Mammary epithelial cell (primary cell): ENCODE measurements at regions not wholly inside any gene's neighbourhood (a gene's known extent, or its start where the extent isn't known, plus 50 kb on each side); places are given as distances from the start of the nearest gene placed in this dataset.

Experiments
- EZH2 ChIP-seq: IDR thresholded peaks from 2 replicates; pipeline ENCODE4 v1.6.1; 2012; ENCODE audit warnings: low read length, inconsistent platforms, borderline replicate concordance
- TF ChIP-seq, protein P1 (sequence below), 2 donors: IDR thresholded peaks in 1 of 2; conservative IDR thresholded peaks in 1 of 2; 2 replicates each; pipeline ENCODE4 v1.5.1; 2011 to 2012; ENCODE audit warnings: inconsistent platforms in 2 of 2, low read length in 2 of 2, mild to moderate bottlenecking in 2 of 2, control low read depth in 1 of 2, low read depth in 1 of 2; ENCODE audit not compliant: insufficient read depth in 1 of 2; ENCODE audit errors: extremely low read depth in 1 of 2

DNA sequence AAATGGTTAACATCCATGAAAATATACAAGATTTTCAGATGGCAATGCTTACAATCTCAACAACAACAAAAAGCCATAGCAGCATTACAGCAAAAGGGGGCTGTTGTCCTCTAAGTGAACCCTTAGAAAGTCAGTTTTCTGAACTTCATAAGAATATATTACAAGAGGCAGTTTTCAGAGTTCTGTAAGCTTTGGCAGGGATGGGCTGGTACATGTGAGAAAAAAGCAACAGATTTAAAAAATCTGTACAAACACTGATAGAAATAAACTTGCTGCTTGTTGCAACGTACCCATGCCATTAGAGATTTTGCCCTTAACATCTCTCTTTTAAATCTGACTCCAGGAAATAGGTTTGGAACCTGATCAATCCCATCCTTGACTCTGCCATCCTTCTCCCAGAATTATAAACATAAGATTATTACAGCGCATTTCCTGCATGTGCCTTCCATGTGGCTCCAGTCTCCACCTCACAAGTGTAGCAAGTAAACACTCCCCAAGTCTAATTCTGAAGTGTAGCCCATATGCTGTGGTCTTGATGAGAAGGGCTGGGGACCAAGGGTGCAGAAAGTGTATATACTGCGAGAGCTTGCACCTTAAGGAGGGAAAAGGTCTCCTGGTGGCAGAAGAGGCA lies 101.4 kb upstream of the TSPAN2 start:
- TF ChIP-seq, protein P1, sequence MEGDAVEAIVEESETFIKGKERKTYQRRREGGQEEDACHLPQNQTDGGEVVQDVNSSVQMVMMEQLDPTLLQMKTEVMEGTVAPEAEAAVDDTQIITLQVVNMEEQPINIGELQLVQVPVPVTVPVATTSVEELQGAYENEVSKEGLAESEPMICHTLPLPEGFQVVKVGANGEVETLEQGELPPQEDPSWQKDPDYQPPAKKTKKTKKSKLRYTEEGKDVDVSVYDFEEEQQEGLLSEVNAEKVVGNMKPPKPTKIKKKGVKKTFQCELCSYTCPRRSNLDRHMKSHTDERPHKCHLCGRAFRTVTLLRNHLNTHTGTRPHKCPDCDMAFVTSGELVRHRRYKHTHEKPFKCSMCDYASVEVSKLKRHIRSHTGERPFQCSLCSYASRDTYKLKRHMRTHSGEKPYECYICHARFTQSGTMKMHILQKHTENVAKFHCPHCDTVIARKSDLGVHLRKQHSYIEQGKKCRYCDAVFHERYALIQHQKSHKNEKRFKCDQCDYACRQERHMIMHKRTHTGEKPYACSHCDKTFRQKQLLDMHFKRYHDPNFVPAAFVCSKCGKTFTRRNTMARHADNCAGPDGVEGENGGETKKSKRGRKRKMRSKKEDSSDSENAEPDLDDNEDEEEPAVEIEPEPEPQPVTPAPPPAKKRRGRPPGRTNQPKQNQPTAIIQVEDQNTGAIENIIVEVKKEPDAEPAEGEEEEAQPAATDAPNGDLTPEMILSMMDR (conservative IDR thresholded peaks at IDR 0.05 in 1 of 2, IDR thresholded peaks at IDR 0.05 in 1 of 2; ENCODE audit: extremely low read depth in 1 of 2, insufficient read depth in 1 of 2, low read depth in 1 of 2, low read length in 2 of 2) = no peak
- no peak for TF ChIP-seq EZH2
